GM12878 (cell line): ENCODE measurements at regions not wholly inside any gene's neighbourhood (a gene's known extent, or its start where the extent isn't known, plus 50 kb on each side); places are given as distances from the start of the nearest gene placed in this dataset.

Experiments used
- ATAC-seq: fragments of 200-7000 bp; cut with Tn5 transposase; 3 replicates; pipeline ENCODE4 v1.9.1; 2020; ENCODE audit warnings: mild to moderate bottlenecking, moderate library complexity
- BruUV-seq: library from RNA; stranded (reverse); fragments of 400-500 nt; replicated peaks from 2 replicates; lab custom pipeline; 2021; lab: Mats Ljungman, UMichigan
- CTCF ChIA-PET: fragments of 300-600 bp; sonication (Branson Sonifier 250); formaldehyde crosslinking; extraction: SDS; loops from one replicate; lab custom pipeline; 2021; ENCODE audit warnings: inconsistent platforms; lab: Yijun Ruan, JAX
- POLR2A ChIA-PET: fragments of 350-600 bp; formaldehyde crosslinking; extraction: SDS; loops from one replicate; lab custom pipeline; 2021; ENCODE audit warnings: inconsistent platforms; lab: Charles Lee
- RAD21 ChIA-PET: fragments of 300-600 bp; sonication (Branson Sonifier 250); formaldehyde crosslinking; loops from one replicate; lab custom pipeline; 2023; ENCODE audit warnings: antibody characterized with exemption; ENCODE audit not compliant: unreplicated experiment; lab: Charles Lee
- SMC1A ChIA-PET: fragments of 300-600 bp; sonication (Branson Sonifier 250); formaldehyde crosslinking; loops from one replicate; lab custom pipeline; 2023; ENCODE audit not compliant: unreplicated experiment, uncharacterized antibody; lab: Charles Lee
- DNase-seq: peaks from one replicate; pipeline ENCODE4 v3.0.0-alpha.2; 2011; ENCODE audit warnings: low read depth, low spot score
- FAIRE-seq: peaks from 3 replicates; lab custom pipeline; 2011; peaks lifted over from hg19 to GRCh38; lab: Jason Lieb, UNC
- H2AFZ ChIP-seq: 2 replicates; pipeline ENCODE4 v1.6.0; 2011; ENCODE audit warnings: low read depth, low read length, control low read depth; ENCODE audit not compliant: control insufficient read depth
- H3K27ac ChIP-seq: 2 replicates; pipeline ENCODE4 v1.5.1; 2011; ENCODE audit warnings: control low read depth; ENCODE audit not compliant: control insufficient read depth, insufficient read depth
- H3K27me3 ChIP-seq, 2 experiments: replicated peaks in 1 of 2; 2 replicates each; pipeline versions ENCODE4 v1.6.0 to v1.6.1; 2011; ENCODE audit warnings: low read length in 1 of 2; ENCODE audit not compliant: control insufficient read depth in 2 of 2, insufficient read depth in 2 of 2
- H3K36me3 ChIP-seq, 2 experiments: 2 replicates each; pipeline ENCODE4 v1.5.1; 2011; ENCODE audit warnings: low read length in 1 of 2; ENCODE audit not compliant: control insufficient read depth in 2 of 2, insufficient read depth in 2 of 2
- H3K4me1 ChIP-seq: 2 replicates; pipeline ENCODE4 v1.6.1; 2011; ENCODE audit warnings: mild to moderate bottlenecking, low read length, moderate library complexity, mixed read lengths; ENCODE audit not compliant: control insufficient read depth, insufficient read depth
- H3K4me2 ChIP-seq: 2 replicates; pipeline ENCODE4 v1.6.0; 2011; ENCODE audit warnings: control low read depth; ENCODE audit not compliant: control insufficient read depth, insufficient read depth
- H3K4me3 ChIP-seq: fragments of 200-600 bp; sonication (generic); 2 replicates; pipeline ENCODE4 v1.5.1; 2016
- H3K79me2 ChIP-seq: 2 replicates; pipeline ENCODE4 v1.6.0; 2011; ENCODE audit warnings: low read length; ENCODE audit not compliant: control insufficient read depth, insufficient read depth
- H3K9ac ChIP-seq: 2 replicates; pipeline ENCODE4 v1.8.0; 2011; ENCODE audit warnings: low read length, control low read depth, mixed read lengths; ENCODE audit not compliant: control insufficient read depth, insufficient read depth
- H3K9me3 ChIP-seq: replicated peaks from 3 replicates; pipeline ENCODE4 v1.5.1; 2011; ENCODE audit warnings: mild to moderate bottlenecking, low read length; ENCODE audit not compliant: control insufficient read depth, insufficient read depth
- H4K20me1 ChIP-seq: 2 replicates; pipeline ENCODE4 v1.6.0; 2011; ENCODE audit not compliant: control insufficient read depth, insufficient read depth
- CEBPB ChIP-seq, 2 experiments: fragments of 150-350 bp in 1 of 2; IDR thresholded peaks; 2 replicates each; pipeline ENCODE4 v1.6.1; 2012 to 2014; ENCODE audit warnings: low read depth in 2 of 2, low read length in 2 of 2, borderline replicate concordance in 1 of 2, inconsistent platforms in 1 of 2
- CEBPZ ChIP-seq: fragments of 150-350 bp; IDR thresholded peaks from 2 replicates; pipeline ENCODE4 v1.6.1; 2016; ENCODE audit warnings: low read depth, low read length
- DPF2 ChIP-seq: fragments of 450-650 bp; IDR thresholded peaks from 2 replicates; pipeline ENCODE4 v1.6.1; 2017; ENCODE audit warnings: mild to moderate bottlenecking
- HDAC6 ChIP-seq: fragments of 200-600 bp; sonication (generic); IDR thresholded peaks from one replicate; pipeline ENCODE4 v1.8.0; 2017; ENCODE audit warnings: antibody characterized with exemption; ENCODE audit not compliant: unreplicated experiment
- HDGF ChIP-seq: fragments of 450-650 bp; IDR thresholded peaks from 2 replicates; pipeline ENCODE4 v1.6.1; 2016; ENCODE audit warnings: antibody characterized with exemption
- MTA3 ChIP-seq: IDR thresholded peaks from 2 replicates; pipeline ENCODE4 v1.6.1; 2012; ENCODE audit warnings: low read length, inconsistent platforms, borderline replicate concordance
- NFYA ChIP-seq: IDR thresholded peaks from 2 replicates; pipeline ENCODE4 v1.6.1; 2011; ENCODE audit warnings: low read depth, mild to moderate bottlenecking, low read length, improper control_type of control experiment, borderline replicate concordance
- POLR2A ChIP-seq: IDR thresholded peaks from 2 replicates; pipeline ENCODE4 v1.6.1; 2011; ENCODE audit warnings: low read depth, mild to moderate bottlenecking, low read length
- POLR2AphosphoS5 ChIP-seq: IDR thresholded peaks from 2 replicates; pipeline ENCODE4 v1.6.1; 2011; ENCODE audit warnings: mild to moderate bottlenecking, low read length, inconsistent platforms
- RBBP5 ChIP-seq: fragments of 200-600 bp; sonication (generic); conservative IDR thresholded peaks from 2 replicates; pipeline ENCODE4 v1.6.1; 2016
- RCOR1 ChIP-seq: conservative IDR thresholded peaks from 2 replicates; pipeline ENCODE4 v1.6.1; 2012; ENCODE audit warnings: low read depth, low read length, improper control_type of control experiment
- RFX5 ChIP-seq: IDR thresholded peaks from 2 replicates; pipeline ENCODE4 v1.6.1; 2011; ENCODE audit warnings: low read depth, low read length, improper control_type of control experiment
- SPI1 ChIP-seq: IDR thresholded peaks from 2 replicates; pipeline ENCODE4 v1.6.1; 2011; ENCODE audit warnings: low read depth, mild to moderate bottlenecking, low read length, moderate library complexity, borderline replicate concordance; ENCODE audit not compliant: insufficient read depth
- STAT1 ChIP-seq: fragments of 450-650 bp; conservative IDR thresholded peaks from 2 replicates; pipeline ENCODE4 v1.6.1; 2014; ENCODE audit warnings: antibody characterized with exemption, mild to moderate bottlenecking
- WGBS: methylation state at CpG from one replicate; pipeline ENCODE4 v1.1.6; 2016; ENCODE audit warnings: low lambda C conversion rate; ENCODE audit not compliant: insufficient replicate concordance, insufficient coverage; ENCODE audit errors: missing lambda C conversion rate; 5-methylcytosine and 5-hydroxymethylcytosine counted together
- in situ Hi-C: fragments of 300-500 bp; cut with MboI; formaldehyde crosslinking; loops from 9 replicates; pipeline ENCODE4 v1.14.3; 2018; ENCODE audit warnings: mixed read lengths
- intact Hi-C: fragments of 100-400 bp; cut with micrococcal nuclease; formaldehyde crosslinking; loops from one replicate; pipeline ENCODE4 v1.14.2; 2022; ENCODE audit not compliant: unreplicated experiment
- TF ChIP-seq, protein P1 (sequence below): fragments of 450-650 bp; formaldehyde crosslinking; IDR thresholded peaks from 2 replicates; pipeline ENCODE4 v1.5.0; 2022; ENCODE audit warnings: mild to moderate bottlenecking, missing genetic modification characterization

GRCh38 chr20:60804240-60804917 is 447.7 kb upstream of the CDH4 start:
- no peaks in the 10 kb centered on the region for H3K79me2 ChIP-seq
- RAD21 ChIA-PET: no interaction called here
- no peaks in the 10 kb centered on the region for H3K36me3 ChIP-seq
- DNase-seq: no peak
- TF ChIP-seq RBBP5 (no peak), CEBPB (IDR thresholded peaks at IDR 0.05; ENCODE audit: borderline replicate concordance in 1 of 2, low read depth in 2 of 2, low read length in 2 of 2) (no peak), HDAC6 (no peak), MTA3 (no peak), POLR2A (no peak), SPI1 (no peak), CEBPZ (no peak), POLR2AphosphoS5 (no peak), HDGF (no peak), RFX5 (no peak), DPF2 (no peak), RCOR1 (no peak), STAT1 (no peak), NFYA (no peak)
- TF ChIP-seq, protein P1, sequence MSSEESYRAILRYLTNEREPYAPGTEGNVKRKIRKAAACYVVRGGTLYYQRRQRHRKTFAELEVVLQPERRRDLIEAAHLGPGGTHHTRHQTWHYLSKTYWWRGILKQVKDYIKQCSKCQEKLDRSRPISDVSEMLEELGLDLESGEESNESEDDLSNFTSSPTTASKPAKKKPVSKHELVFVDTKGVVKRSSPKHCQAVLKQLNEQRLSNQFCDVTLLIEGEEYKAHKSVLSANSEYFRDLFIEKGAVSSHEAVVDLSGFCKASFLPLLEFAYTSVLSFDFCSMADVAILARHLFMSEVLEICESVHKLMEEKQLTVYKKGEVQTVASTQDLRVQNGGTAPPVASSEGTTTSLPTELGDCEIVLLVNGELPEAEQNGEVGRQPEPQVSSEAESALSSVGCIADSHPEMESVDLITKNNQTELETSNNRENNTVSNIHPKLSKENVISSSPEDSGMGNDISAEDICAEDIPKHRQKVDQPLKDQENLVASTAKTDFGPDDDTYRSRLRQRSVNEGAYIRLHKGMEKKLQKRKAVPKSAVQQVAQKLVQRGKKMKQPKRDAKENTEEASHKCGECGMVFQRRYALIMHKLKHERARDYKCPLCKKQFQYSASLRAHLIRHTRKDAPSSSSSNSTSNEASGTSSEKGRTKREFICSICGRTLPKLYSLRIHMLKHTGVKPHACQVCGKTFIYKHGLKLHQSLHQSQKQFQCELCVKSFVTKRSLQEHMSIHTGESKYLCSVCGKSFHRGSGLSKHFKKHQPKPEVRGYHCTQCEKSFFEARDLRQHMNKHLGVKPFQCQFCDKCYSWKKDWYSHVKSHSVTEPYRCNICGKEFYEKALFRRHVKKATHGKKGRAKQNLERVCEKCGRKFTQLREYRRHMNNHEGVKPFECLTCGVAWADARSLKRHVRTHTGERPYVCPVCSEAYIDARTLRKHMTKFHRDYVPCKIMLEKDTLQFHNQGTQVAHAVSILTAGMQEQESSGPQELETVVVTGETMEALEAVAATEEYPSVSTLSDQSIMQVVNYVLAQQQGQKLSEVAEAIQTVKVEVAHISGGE (CRISPR knock-in tag): no peak
- TF ChIP-seq, all 136 proteins: peak for 0
- intact Hi-C loops: no loop called here
- ChIA-PET CTCF (no interaction called here), SMC1A (no interaction called here), POLR2A (no interaction called here)
- Histone ChIP-seq H2AFZ (no peak overlapping the region), H3K4me2 (no peak overlapping the region), H3K4me1 (no peaks in the 10 kb centered on the region), H3K9me3 (no peaks in the 10 kb centered on the region; the same call in 2 of the 3 replicates), H3K27me3 (no peaks in the 10 kb centered on the region), H3K4me3 (no peak overlapping the region), H3K9ac (no peak overlapping the region), H3K27ac (no peak overlapping the region), H4K20me1 (no peaks in the 10 kb centered on the region)
- ATAC-seq (no peak), FAIRE-seq (no peak)
- no TSS peak for BruUV-seq
- in situ Hi-C loops: no loop called here
- WGBS: 2% methylated on average over 4 of the region's 4 CpGs
